ENCODE measurements at regions not wholly inside any gene's neighbourhood (a gene's known extent, or its start where the extent isn't known, plus 50 kb on each side); places are given as distances from the start of the nearest gene placed in this dataset.
A peak's percentile ranks its signal among the peaks of the same experiment; 100 is the strongest.

- DNase-seq: no peak
Measured at GRCh38 chr1:168782559-168783116, 53.6 kb upstream of the DPT start.

GRCh38 chr1:168783458-168784210 is 54.6 kb upstream of the DPT start:
- DNase-seq: no peak

DNA sequence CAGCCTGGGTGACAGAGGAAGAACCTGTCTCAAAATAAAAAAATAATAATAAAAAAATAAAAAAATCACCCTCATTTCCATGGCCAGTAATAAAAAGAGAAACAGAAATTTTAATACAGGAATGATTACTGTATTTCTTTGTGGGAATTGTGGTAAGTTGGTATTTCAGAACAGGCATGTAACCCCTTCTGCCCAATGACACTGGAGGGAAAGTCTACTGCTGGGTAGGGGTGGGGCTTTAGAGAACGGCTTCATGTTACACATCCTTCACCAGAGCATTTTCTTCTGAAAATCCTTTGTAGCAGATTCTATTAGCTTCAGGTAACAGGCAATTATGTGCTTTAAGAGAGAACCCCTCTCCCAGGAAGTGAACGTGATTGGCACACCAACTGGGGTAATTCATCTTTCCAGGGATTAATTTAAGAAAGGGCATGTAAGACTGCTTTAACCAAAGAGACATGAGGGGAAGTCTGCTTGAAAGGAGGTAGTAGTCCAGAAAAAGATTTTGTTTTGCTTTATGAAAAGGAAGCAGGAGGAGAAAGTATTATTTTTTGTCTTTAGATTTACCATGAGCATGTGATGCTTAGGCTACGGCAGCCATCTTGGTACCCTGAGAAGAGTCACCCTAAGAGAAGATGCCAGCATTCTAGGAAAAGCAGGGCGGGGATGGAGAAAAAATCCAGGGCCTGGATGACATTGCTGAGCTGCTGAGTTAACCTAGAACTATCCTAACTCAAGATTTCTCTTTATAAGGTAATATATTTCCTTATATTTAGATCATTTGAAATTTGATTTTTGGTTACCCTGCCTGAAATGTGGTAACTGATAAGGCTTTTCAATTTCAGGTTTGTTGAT is 57.7 kb upstream of the DPT start:
- peak; percentile 37 for DNase-seq

- DNase-seq: no peak
Measured at GRCh38 chr1:168788258-168788657, 59.3 kb upstream of the DPT start.

- no peak for DNase-seq
Measured at GRCh38 chr1:168789501-168789900, 60.5 kb upstream of the DPT start.

DNA sequence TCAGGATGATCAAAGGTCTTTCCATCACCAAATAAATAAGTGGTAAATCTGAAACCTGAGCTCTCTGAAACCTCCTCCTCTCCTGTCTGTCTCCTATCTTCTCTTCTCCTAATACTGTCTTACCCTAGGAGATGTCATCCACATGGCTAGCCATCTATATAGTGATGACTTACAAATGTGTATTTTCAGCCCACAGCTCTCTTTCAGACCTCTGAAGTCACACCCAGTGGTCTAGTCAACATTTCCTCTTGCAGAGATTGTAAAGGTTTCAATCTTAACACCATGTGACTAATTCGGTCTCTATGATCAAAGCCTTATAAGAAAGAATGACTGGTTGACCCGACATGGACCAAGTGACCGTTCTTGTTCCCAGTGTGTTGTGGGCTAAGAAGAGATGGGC is 63.1 kb upstream of the DPT start:
- no peak for DNase-seq

DNA sequence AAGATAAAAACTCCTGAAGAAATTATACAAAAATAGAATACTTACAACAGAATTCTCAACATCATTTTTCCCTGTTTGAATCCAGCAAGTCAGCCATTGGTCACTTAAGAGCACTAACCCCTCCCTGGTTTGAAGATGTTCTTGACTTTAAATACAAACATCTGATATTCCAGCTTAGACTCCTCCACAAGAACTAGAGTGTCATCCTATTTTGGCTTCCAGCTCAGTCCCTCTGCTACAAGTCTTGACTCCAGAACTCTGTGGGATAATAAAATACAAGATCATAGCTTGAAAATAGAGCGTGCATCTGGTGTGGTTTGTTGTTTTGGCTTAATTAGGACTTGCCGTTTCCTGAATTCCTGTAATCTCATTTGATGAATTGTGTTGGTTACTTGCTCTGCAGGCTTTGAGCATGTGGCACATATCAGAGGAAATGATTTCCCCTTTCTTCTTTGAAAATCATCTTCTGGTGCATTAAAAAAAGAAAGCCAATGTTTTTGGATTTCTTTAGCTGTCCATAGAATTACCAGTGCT is 63.7 kb upstream of the DPT start:
- no peak for DNase-seq

GRCh38 chr1:168794057-168794456 is 65.1 kb upstream of the DPT start:
- DNase-seq: no peak

- DNase-seq: no peak
Measured at GRCh38 chr1:168795681-168796080, 66.7 kb upstream of the DPT start.

DNA sequence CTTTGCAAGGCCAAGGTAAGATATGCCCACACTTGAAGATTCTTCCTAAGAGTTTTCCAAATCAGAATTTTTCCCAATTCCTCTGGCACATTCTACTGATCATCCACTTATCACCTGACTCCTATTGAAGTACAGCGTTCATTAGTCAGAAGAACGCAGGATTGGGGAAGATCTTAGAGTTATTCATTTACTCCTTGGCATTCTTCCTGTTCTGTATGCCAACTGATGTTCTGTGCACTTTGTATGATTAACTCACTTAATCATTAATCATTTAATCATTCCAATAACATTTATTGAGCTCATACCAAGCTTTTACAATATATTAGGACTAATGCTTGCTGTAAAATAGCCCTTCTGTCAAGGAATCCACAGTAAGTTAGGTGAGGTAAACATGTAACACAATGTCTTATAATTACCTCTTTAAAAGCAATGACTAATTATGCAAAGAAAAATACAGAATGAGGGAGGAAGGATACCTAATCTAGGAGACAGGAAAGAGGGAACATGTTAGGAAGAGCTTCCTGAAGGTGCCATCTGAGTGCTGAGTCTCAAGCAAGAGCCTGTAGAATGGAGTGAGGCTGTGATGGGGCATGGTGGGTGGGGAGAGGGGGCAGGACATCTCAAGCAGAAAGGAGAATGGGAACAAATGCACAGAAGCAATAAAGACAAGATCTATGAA is 71.1 kb upstream of the DPT start:
- DNase-seq: no peak

- no peak for DNase-seq
Measured at GRCh38 chr1:168801032-168801745, 72.2 kb upstream of the DPT start.

- no peak for DNase-seq
Measured at GRCh38 chr1:168803806-168804510, 75.0 kb upstream of the DPT start.

GRCh38 chr1:168806952-168807351 is 77.9 kb upstream of the DPT start:
- DNase-seq: no peak

DNA sequence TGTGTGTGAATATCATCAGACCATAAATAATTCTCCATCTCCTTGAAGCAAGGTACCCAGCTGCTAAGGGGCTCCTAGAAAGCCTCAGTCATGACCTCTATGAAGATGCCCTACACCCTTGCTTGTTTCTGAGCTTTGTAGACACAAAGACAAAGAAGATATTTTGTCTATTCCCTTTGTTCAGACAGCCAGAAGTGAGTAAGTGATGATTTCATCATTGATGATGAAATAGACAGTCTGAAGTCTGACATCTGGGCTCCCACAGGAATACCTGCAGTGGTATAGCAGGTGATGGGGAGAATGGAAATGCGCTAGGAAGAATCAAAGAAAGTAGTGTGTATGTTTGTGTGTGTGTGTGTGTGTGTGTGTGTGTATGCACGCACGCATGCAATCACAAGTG is 82.2 kb upstream of the DPT start:
- DNase-seq: no peak

- DNase-seq: no peak
Measured at GRCh38 chr1:168819668-168820067, 90.7 kb upstream of the DPT start.

GRCh38 chr1:168821434-168821833 is 92.4 kb upstream of the DPT start:
- no peak for DNase-seq

- DNase-seq: no peak
Measured at GRCh38 chr1:168822911-168823310, 93.9 kb upstream of the DPT start.

GRCh38 chr1:168823988-168824387 is 95.0 kb upstream of the DPT start:
- DNase-seq: no peak

DNA sequence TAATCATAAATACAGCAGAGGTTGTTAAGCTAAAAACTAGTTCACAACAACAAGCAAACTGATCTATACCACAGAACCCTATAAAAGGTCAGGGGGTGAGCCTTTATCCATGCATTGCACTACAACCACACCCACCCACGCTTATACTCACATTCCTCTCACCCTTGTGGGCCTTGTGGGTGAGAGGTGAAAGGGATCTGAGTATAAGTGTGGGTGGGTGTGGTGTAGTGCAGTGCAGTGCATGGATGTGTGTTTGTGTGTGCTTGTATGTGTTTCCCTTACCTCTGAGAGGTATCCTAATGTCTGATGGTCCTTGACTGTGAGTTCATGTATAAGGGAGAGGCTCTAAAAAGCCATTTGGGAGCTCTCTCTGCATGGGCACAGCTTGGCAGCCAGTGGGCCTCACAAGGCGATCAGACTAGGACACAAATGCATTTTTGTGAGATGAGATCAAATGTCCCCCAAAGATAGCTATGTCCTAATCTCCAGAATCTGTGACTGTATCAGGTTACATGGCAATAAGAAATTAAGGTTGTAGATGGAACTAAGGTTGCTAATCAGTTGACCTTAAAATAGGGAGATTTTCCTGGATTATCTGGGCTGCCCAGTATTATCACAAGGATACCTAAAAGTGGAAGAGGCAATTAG is 95.5 kb upstream of the DPT start:
- DNase-seq: no peak

DNA sequence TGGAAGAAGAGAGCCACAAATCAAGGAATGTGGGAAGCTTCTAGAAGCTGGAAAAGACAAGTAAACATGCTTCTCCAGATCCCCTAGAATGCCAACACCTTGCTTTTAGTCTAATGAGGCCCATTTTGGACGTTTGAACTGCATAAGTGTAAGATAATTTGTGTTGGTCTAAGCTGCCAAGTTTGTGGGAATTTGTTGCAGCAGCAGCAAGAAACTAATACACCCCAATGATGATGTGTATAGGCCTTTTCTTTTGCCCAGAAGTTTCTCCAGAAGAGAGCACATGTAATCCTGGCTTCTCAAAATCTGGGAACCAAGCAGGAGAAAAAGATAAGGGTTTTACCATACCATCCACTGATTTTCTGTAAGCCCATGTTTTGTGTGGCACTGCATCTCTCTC is 96.1 kb upstream of the DPT start:
- DNase-seq: no peak

GRCh38 chr1:168825820-168826219 is 96.8 kb upstream of the DPT start:
- DNase-seq: no peak
